H9 (cell line): ENCODE measurements at regions not wholly inside any gene's neighbourhood (a gene's known extent, or its start where the extent isn't known, plus 50 kb on each side); places are given as distances from the start of the nearest gene placed in this dataset.

ENCODE experiments used
- DNase-seq: peaks from one replicate; pipeline ENCODE4 v3.0.0-alpha.2; 2017
- H2AFZ ChIP-seq: one replicate; pipeline ENCODE4 v1.6.1; 2013; ENCODE audit warnings: mild to moderate bottlenecking, low read length, control low read depth, moderate library complexity
- H2AK5ac ChIP-seq: 2 replicates; pipeline ENCODE4 v1.6.1; 2013; ENCODE audit warnings: low read length, control low read depth, mixed read lengths; ENCODE audit not compliant: insufficient read length
- H2BK120ac ChIP-seq: one replicate; pipeline ENCODE4 v1.6.1; 2013; ENCODE audit warnings: low read depth, mild to moderate bottlenecking, low read length, control low read depth, inconsistent platforms; ENCODE audit not compliant: poor library complexity, severe bottlenecking
- H2BK12ac ChIP-seq: 2 replicates; pipeline ENCODE4 v1.6.1; 2013; ENCODE audit warnings: low read length, control low read depth, mixed read lengths, low read depth; ENCODE audit not compliant: insufficient read length
- H2BK15ac ChIP-seq: 2 replicates; pipeline ENCODE4 v1.6.1; 2013; ENCODE audit warnings: low read depth, low read length, control low read depth
- H2BK20ac ChIP-seq: one replicate; pipeline ENCODE4 v1.6.1; 2013; ENCODE audit warnings: low read depth, mild to moderate bottlenecking, low read length, control low read depth, inconsistent platforms; ENCODE audit not compliant: poor library complexity, severe bottlenecking
- H2BK5ac ChIP-seq: 2 replicates; pipeline ENCODE4 v1.6.1; 2013; ENCODE audit warnings: low read length, control low read depth, mixed read lengths; ENCODE audit not compliant: insufficient read length
- H3K14ac ChIP-seq: 2 replicates; pipeline ENCODE4 v1.6.1; 2013; ENCODE audit warnings: low read length, control low read depth; ENCODE audit not compliant: insufficient read depth
- H3K18ac ChIP-seq: 2 replicates; pipeline ENCODE4 v1.6.1; 2013; ENCODE audit warnings: low read depth, mild to moderate bottlenecking, mixed read lengths, low read length, control low read depth; ENCODE audit not compliant: insufficient read length
- H3K23ac ChIP-seq: 2 replicates; pipeline ENCODE4 v1.6.1; 2013; ENCODE audit warnings: low read length, control low read depth, mixed read lengths, low read depth; ENCODE audit not compliant: insufficient read length
- H3K23me2 ChIP-seq: 2 replicates; pipeline ENCODE4 v1.6.1; 2013; ENCODE audit warnings: low read depth, mild to moderate bottlenecking, mixed read lengths, low read length, control low read depth; ENCODE audit not compliant: insufficient read length, poor library complexity, severe bottlenecking
- H3K27ac ChIP-seq: 2 replicates; pipeline ENCODE4 v1.5.1; 2013; ENCODE audit warnings: low read length, control low read depth, mixed read lengths, low read depth; ENCODE audit not compliant: insufficient read length
- H3K27me3 ChIP-seq: 2 replicates; pipeline ENCODE4 v1.6.1; 2013; ENCODE audit warnings: low read length, control low read depth, inconsistent platforms; ENCODE audit not compliant: insufficient read depth
- H3K4ac ChIP-seq: 2 replicates; pipeline ENCODE4 v1.6.1; 2013; ENCODE audit warnings: low read depth, mild to moderate bottlenecking, control low read depth, inconsistent platforms, low read length, moderate library complexity
- H3K4me1 ChIP-seq: 2 replicates; pipeline ENCODE4 v1.6.1; 2013; ENCODE audit warnings: low read length, control low read depth, inconsistent platforms; ENCODE audit not compliant: insufficient read depth
- H3K4me2 ChIP-seq: 2 replicates; pipeline ENCODE4 v1.6.1; 2013; ENCODE audit warnings: low read length, control low read depth, mixed read lengths; ENCODE audit not compliant: insufficient read length, insufficient read depth
- H3K56ac ChIP-seq: 2 replicates; pipeline ENCODE4 v1.6.1; 2013; ENCODE audit warnings: low read depth, mild to moderate bottlenecking, mixed read lengths, low read length, control low read depth; ENCODE audit not compliant: insufficient read length
- H3K79me1 ChIP-seq: 2 replicates; pipeline ENCODE4 v1.6.1; 2013; ENCODE audit warnings: low read depth, mild to moderate bottlenecking, moderate library complexity, low read length, control low read depth, inconsistent platforms; ENCODE audit not compliant: insufficient read depth, poor library complexity, severe bottlenecking
- H3K79me2 ChIP-seq: 2 replicates; pipeline ENCODE4 v1.6.1; 2013; ENCODE audit warnings: low read length, control low read depth, inconsistent platforms; ENCODE audit not compliant: insufficient read depth
- H3K9ac ChIP-seq: 2 replicates; pipeline ENCODE4 v1.6.1; 2013; ENCODE audit warnings: low read length, control low read depth, mixed read lengths; ENCODE audit not compliant: insufficient read length; ENCODE audit errors: extremely low read depth
- H3K9me3 ChIP-seq: one replicate; pipeline ENCODE4 v1.6.1; 2013; ENCODE audit warnings: low read depth, low read length, inconsistent platforms; ENCODE audit not compliant: control insufficient read depth
- H3T11ph ChIP-seq: one replicate; pipeline ENCODE4 v1.6.1; 2013; ENCODE audit warnings: mild to moderate bottlenecking, low read length, control low read depth, inconsistent platforms
- H4K20me1 ChIP-seq: one replicate; pipeline ENCODE4 v1.6.1; 2013; ENCODE audit not compliant: control insufficient read depth, insufficient read length, insufficient read depth
- H4K5ac ChIP-seq: 2 replicates; pipeline ENCODE4 v1.6.1; 2013; ENCODE audit warnings: low read depth, mild to moderate bottlenecking, mixed read lengths, low read length, control low read depth; ENCODE audit not compliant: insufficient read length
- H4K8ac ChIP-seq: replicated peaks from 2 replicates; pipeline ENCODE4 v1.6.1; 2013; ENCODE audit warnings: low read length, control low read depth, mixed read lengths, low read depth; ENCODE audit not compliant: insufficient read length
- H4K91ac ChIP-seq: 2 replicates; pipeline ENCODE4 v1.6.1; 2013; ENCODE audit warnings: low read depth, mild to moderate bottlenecking, moderate library complexity, mixed read lengths, low read length, control low read depth; ENCODE audit not compliant: insufficient read length
- H3K27ac Mint-ChIP-seq, 3 experiments: 2 replicates in 2 of 3; 3 replicates in 1 of 3; pipeline ENCODE4 v1.8.0; 2020 to 2021; ENCODE audit warnings: mixed read lengths in 3 of 3, mild to moderate bottlenecking in 1 of 3, moderate library complexity in 1 of 3
- H3K27me3 Mint-ChIP-seq: 2 replicates; pipeline ENCODE4 v1.8.0; 2021; ENCODE audit warnings: low read depth, mild to moderate bottlenecking, moderate library complexity, mixed read lengths
- H3K36me3 Mint-ChIP-seq, 3 experiments: 2 replicates in 2 of 3; 3 replicates in 1 of 3; pipeline ENCODE4 v1.8.0; 2020 to 2021; ENCODE audit warnings: low read depth in 3 of 3, mixed read lengths in 3 of 3; ENCODE audit not compliant: insufficient read depth in 1 of 3
- H3K4me1 Mint-ChIP-seq, 2 experiments: 2 replicates each; pipeline ENCODE4 v1.8.0; 2020; ENCODE audit warnings: mixed read lengths in 2 of 2
- H3K4me3 Mint-ChIP-seq, 2 experiments: 2 replicates in 1 of 2; 3 replicates in 1 of 2; pipeline ENCODE4 v1.8.0; 2020 to 2021; ENCODE audit warnings: mild to moderate bottlenecking in 2 of 2, mixed read lengths in 2 of 2, moderate library complexity in 1 of 2
- H3K9me3 Mint-ChIP-seq, 2 experiments: 2 replicates in 1 of 2; 3 replicates in 1 of 2; pipeline ENCODE4 v1.8.0; 2020; ENCODE audit warnings: mild to moderate bottlenecking in 2 of 2, mixed read lengths in 2 of 2, moderate library complexity in 1 of 2
- TF ChIP-seq, protein P1 (sequence below): fragments of 200-600 bp; sonication (generic); conservative IDR thresholded peaks from 3 replicates; pipeline ENCODE4 v1.8.0; 2021; ENCODE audit warnings: antibody characterized with exemption, mild to moderate bottlenecking

DNA sequence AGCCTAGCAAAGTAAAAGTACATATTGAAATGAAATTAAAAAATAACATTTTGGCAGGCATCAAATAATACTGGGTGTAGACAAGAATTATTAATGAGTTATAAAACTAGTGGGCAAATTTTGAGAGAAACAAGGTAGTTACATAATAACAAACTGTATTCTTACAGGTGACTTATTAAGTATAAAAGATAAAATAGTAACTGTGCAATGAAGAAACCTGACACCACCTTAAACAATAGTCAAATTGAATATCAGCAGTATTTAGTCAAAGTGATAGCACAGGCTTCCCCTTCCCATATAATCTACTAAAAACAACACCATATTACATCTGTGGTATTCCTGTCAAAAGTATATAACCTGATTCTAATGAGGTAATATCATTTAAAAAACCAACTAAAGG lies 1099.8 kb upstream of the CRIM1 start:
- Histone ChIP-seq H3K4ac (no peak overlapping the region), H3K18ac (no peak overlapping the region), H3K4me1 (no peaks in the 10 kb centered on the region), H3K27me3 (no peaks in the 10 kb centered on the region), H3K79me2 (no peaks in the 10 kb centered on the region), H3K79me1 (no peaks in the 10 kb centered on the region), H2BK12ac (no peak overlapping the region), H3K27ac (no peak overlapping the region), H3K4me2 (no peak overlapping the region), H2AK5ac (no peak overlapping the region), H2BK120ac (no peak overlapping the region), H3K23ac (no peak overlapping the region), H3K14ac (no peak overlapping the region), H4K91ac (no peak overlapping the region), H3K56ac (no peak overlapping the region), H3K9ac (no peak overlapping the region), H2AFZ (no peak overlapping the region), H4K20me1 (no peaks in the 10 kb centered on the region), H2BK20ac (no peak overlapping the region), H4K8ac (no peak overlapping the region), H2BK15ac (no peak overlapping the region), H2BK5ac (no peak overlapping the region), H3T11ph (no peak overlapping the region), H4K5ac (no peak overlapping the region), H3K9me3 (no peaks in the 10 kb centered on the region), H3K23me2 (no peaks in the 10 kb centered on the region)
- no peaks in the 10 kb centered on the region; the same call in 1 of the 2 replicates for H3K27me3 Mint-ChIP-seq
- H3K36me3 Mint-ChIP-seq: no peaks in the 10 kb centered on the region
- no peak overlapping the region for H3K27ac Mint-ChIP-seq
- H3K9me3 Mint-ChIP-seq: no peaks in the 10 kb centered on the region; a peak in 1 of 5 replicates
- H3K4me3 Mint-ChIP-seq: no peak overlapping the region
- H3K4me1 Mint-ChIP-seq: no peaks in the 10 kb centered on the region
- no peak for DNase-seq
- TF ChIP-seq, protein P1, sequence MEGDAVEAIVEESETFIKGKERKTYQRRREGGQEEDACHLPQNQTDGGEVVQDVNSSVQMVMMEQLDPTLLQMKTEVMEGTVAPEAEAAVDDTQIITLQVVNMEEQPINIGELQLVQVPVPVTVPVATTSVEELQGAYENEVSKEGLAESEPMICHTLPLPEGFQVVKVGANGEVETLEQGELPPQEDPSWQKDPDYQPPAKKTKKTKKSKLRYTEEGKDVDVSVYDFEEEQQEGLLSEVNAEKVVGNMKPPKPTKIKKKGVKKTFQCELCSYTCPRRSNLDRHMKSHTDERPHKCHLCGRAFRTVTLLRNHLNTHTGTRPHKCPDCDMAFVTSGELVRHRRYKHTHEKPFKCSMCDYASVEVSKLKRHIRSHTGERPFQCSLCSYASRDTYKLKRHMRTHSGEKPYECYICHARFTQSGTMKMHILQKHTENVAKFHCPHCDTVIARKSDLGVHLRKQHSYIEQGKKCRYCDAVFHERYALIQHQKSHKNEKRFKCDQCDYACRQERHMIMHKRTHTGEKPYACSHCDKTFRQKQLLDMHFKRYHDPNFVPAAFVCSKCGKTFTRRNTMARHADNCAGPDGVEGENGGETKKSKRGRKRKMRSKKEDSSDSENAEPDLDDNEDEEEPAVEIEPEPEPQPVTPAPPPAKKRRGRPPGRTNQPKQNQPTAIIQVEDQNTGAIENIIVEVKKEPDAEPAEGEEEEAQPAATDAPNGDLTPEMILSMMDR: no peak
